ENCODE measurements at regions not wholly inside any gene's neighbourhood (a gene's known extent, or its start where the extent isn't known, plus 50 kb on each side); places are given as distances from the start of the nearest gene placed in this dataset.

DNA sequence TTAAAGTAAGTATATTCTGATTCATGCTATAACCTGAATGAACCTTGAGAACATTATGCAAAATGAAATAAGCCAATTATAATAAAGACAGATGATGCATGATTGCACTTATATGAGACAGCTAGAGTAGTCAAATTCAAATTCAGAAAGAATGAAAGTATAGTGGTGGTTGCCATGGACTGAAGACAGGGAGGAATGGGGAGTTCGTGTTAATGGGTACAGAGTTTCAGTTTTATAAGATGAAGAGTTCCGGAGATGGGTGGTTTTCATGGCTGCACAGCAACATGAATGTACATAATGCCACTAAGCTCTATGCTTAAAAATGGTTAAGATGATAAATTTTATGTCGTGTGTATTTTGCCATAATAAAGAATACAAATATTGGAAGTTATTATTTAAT is 751.2 kb downstream of the TSN start:
- Mint-ChIP-seq H3K27ac (no peak overlapping the region), H3K36me3 (no peaks in the 10 kb centered on the region), H3K4me3 (no peak overlapping the region), H3K27me3 (ENCODE audit: low read depth in 2 of 2) (no peaks in the 10 kb centered on the region), H3K4me1 (no peaks in the 10 kb centered on the region), H3K9me3 (peaks cover 6 to 11% of the 10 kb centered on the region in 2 donors)
- no peaks in the 10 kb centered on the region for H3K27me3 ChIP-seq (ENCODE audit: control insufficient read depth, insufficient read depth, low read length)
- TF ChIP-seq, protein P1, sequence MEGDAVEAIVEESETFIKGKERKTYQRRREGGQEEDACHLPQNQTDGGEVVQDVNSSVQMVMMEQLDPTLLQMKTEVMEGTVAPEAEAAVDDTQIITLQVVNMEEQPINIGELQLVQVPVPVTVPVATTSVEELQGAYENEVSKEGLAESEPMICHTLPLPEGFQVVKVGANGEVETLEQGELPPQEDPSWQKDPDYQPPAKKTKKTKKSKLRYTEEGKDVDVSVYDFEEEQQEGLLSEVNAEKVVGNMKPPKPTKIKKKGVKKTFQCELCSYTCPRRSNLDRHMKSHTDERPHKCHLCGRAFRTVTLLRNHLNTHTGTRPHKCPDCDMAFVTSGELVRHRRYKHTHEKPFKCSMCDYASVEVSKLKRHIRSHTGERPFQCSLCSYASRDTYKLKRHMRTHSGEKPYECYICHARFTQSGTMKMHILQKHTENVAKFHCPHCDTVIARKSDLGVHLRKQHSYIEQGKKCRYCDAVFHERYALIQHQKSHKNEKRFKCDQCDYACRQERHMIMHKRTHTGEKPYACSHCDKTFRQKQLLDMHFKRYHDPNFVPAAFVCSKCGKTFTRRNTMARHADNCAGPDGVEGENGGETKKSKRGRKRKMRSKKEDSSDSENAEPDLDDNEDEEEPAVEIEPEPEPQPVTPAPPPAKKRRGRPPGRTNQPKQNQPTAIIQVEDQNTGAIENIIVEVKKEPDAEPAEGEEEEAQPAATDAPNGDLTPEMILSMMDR (IDR thresholded peaks at IDR 0.05): no peak
- no peak overlapping the region for H3K27ac ChIP-seq (ENCODE audit: low read length)
- no peak overlapping the region for H3K4me3 ChIP-seq (ENCODE audit: low read length)
- intact Hi-C loops (cut with micrococcal nuclease): no loop called here
- H3K4me1 ChIP-seq (ENCODE audit: control insufficient read depth, insufficient read depth, low read length): no peaks in the 10 kb centered on the region
- WGBS (ENCODE audit: insufficient coverage): 84% methylated on average over 3 of the region's 3 CpGs
- no peaks in the 10 kb centered on the region for H3K9me3 ChIP-seq (ENCODE audit: control insufficient read depth, insufficient read depth, low read length)
- no peak for ATAC-seq
- DNase-seq: no peak
- no peaks in the 10 kb centered on the region for H3K36me3 ChIP-seq (ENCODE audit: control insufficient read depth, insufficient read depth, low read length)

DNA sequence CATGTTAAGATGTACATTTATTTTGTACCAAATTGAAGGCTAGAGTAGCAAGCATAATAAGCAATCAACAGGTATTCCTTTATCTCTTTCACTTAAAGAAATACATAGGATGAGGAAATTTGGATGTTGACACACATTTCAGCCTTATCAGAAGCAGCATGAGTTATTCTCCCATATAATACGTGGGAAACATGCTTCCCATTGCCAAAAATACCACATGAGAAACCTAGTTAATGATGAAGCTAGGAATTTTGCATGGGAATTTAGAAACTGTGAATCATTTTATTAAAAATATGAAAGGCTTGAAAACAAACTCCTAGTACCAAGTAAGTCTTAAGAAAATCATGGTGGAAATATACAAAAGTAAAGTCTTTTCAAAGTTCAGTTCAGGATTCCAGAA is 751.8 kb downstream of the TSN start:
- intact Hi-C loops (cut with micrococcal nuclease): no loop called here
- Histone ChIP-seq H3K27me3 (ENCODE audit: control insufficient read depth, insufficient read depth, low read length) (no peaks in the 10 kb centered on the region), H3K9me3 (ENCODE audit: control insufficient read depth, insufficient read depth, low read length) (no peaks in the 10 kb centered on the region), H3K4me3 (ENCODE audit: low read length) (no peak overlapping the region), H3K4me1 (ENCODE audit: control insufficient read depth, insufficient read depth, low read length) (no peaks in the 10 kb centered on the region), H3K36me3 (ENCODE audit: control insufficient read depth, insufficient read depth, low read length) (no peaks in the 10 kb centered on the region), H3K27ac (ENCODE audit: low read length) (no peak overlapping the region)
- Mint-ChIP-seq H3K4me3 (no peak overlapping the region), H3K9me3 (peaks cover 6 to 9% of the 10 kb centered on the region in 2 donors), H3K27me3 (ENCODE audit: low read depth in 2 of 2) (no peaks in the 10 kb centered on the region), H3K36me3 (no peaks in the 10 kb centered on the region), H3K27ac (no peak overlapping the region), H3K4me1 (no peaks in the 10 kb centered on the region)
- TF ChIP-seq, protein P1 (IDR thresholded peaks at IDR 0.05): no peak
- no CpG with 5 or more reads among the region's 1 CpG for WGBS (ENCODE audit: insufficient coverage)
- DNase-seq (no peak), ATAC-seq (no peak)

DNA sequence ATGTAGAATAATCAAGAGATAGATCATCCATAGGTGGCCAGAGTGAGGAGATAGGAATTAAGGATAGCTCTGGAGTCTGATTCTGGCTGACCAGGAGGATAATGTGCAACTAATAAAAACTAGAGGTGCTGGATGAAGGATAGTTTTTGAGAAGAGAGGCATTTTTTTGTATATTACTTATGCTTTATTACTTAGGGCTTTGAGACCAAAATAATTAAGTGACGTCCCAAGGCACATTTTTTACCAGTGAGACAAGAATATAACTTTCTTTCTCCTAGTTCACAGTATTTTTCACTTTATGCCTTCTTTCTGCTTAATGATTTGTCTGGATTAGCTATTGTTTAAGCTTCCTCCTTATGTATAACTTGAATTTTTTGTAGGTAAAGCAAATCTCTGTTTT is 756.6 kb downstream of the TSN start:
- Mint-ChIP-seq H3K4me1 (no peaks in the 10 kb centered on the region), H3K9me3 (peaks cover 8 to 15% of the 10 kb centered on the region in 2 donors), H3K36me3 (no peaks in the 10 kb centered on the region), H3K4me3 (no peak overlapping the region), H3K27me3 (ENCODE audit: low read depth in 2 of 2) (no peaks in the 10 kb centered on the region), H3K27ac (no peak overlapping the region)
- DNase-seq (no peak), ATAC-seq (no peak)
- Histone ChIP-seq H3K4me1 (ENCODE audit: control insufficient read depth, insufficient read depth, low read length) (no peaks in the 10 kb centered on the region), H3K27ac (ENCODE audit: low read length) (no peak overlapping the region), H3K9me3 (ENCODE audit: control insufficient read depth, insufficient read depth, low read length) (peaks cover 3% of the 10 kb centered on the region), H3K36me3 (ENCODE audit: control insufficient read depth, insufficient read depth, low read length) (no peaks in the 10 kb centered on the region), H3K27me3 (ENCODE audit: control insufficient read depth, insufficient read depth, low read length) (no peaks in the 10 kb centered on the region), H3K4me3 (ENCODE audit: low read length) (no peak overlapping the region)
- TF ChIP-seq, protein P1 (IDR thresholded peaks at IDR 0.05): no peak
- WGBS (ENCODE audit: insufficient coverage): no CpG with 5 or more reads among the region's 1 CpG
- intact Hi-C loops (cut with micrococcal nuclease): no loop called here

DNA sequence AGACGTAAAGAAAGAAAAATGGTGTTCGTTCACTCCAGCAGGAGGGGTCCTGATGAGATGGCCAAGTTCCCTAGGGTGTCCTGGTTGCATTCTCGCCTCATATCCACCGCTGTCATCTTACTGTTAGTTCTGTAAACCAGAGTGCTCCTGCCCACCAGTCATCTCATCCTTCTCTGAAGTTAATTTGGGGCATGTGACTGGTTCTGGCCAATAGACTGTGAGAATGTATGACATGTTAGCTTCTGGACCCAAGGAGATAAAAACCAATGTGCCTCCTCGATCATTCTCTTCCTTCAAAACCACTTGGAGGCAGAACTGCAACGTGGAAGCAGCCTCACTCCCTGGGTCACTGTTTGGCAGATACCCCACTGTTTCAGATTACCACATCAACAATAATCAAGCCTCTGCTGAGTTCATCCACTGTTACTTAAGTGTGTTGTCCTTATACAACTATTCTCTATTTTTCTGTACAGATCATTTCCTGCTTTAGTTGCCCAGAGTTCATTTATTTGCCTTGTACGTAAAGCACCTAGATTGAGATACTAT is 759.1 kb downstream of the TSN start:
- Mint-ChIP-seq H3K36me3 (no peaks in the 10 kb centered on the region), H3K4me3 (no peak overlapping the region), H3K27ac (no peak overlapping the region), H3K27me3 (ENCODE audit: low read depth in 2 of 2) (no peaks in the 10 kb centered on the region), H3K9me3 (peaks cover 8 to 15% of the 10 kb centered on the region in 2 donors), H3K4me1 (no peaks in the 10 kb centered on the region)
- Histone ChIP-seq H3K9me3 (ENCODE audit: control insufficient read depth, insufficient read depth, low read length) (peaks cover 3% of the 10 kb centered on the region), H3K36me3 (ENCODE audit: control insufficient read depth, insufficient read depth, low read length) (no peaks in the 10 kb centered on the region), H3K27ac (ENCODE audit: low read length) (no peak overlapping the region), H3K4me3 (ENCODE audit: low read length) (no peak overlapping the region), H3K4me1 (ENCODE audit: control insufficient read depth, insufficient read depth, low read length) (no peaks in the 10 kb centered on the region), H3K27me3 (ENCODE audit: control insufficient read depth, insufficient read depth, low read length) (no peaks in the 10 kb centered on the region)
- TF ChIP-seq, protein P1 (IDR thresholded peaks at IDR 0.05): no peak
- no peak for ATAC-seq
- no peak for DNase-seq
- 77% methylated on average over 6 of the region's 7 CpGs for WGBS (ENCODE audit: insufficient coverage)
- intact Hi-C loops (cut with micrococcal nuclease): no loop called here

Data from natural killer cell (primary cell).